ENCODE measurements at regions not wholly inside any gene's neighbourhood (a gene's known extent, or its start where the extent isn't known, plus 50 kb on each side); places are given as distances from the start of the nearest gene placed in this dataset.

DNA sequence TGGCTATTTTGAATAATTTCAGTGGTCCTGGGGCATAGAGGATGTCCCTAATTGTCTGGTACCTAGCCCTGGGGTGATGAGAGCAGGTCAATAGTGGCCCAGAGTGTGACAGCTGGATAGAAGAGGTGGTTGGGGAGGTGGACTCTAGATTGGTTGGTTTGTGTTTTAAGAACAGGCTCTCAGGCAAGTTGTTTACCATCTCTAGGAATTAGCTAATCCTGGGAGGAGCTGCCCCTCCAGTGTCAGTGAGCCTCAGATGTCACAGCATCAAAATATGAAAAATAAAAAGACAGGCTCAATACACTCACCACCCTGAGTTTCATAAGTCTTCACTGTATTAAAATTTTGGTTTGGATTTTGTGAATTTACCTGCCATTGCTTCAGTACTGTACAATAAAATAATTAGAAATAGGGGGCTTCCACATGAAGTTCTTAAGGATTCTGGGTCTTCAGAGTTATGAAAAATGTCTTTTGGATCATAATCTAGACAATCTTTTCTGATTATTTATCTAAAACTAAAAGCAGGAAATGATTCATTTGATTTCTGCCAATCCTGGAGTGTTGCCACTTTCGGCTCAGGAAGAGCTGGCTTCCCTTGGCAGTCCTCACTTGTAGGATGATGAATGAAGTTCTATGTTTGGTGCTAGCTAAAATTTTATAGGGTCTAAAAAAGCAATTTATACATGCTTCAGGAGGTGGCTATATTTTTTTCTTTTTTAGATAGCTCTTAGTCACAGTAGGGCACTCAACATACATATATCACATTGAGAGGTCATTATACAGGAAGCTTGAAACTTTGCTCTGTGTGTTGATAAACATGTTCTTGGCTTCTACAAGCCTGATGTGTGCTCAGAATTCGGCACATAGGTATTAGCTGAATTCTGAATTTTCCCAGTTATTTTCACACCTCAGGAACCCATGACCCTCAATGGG is 395.1 kb downstream of the RAB28 start:
- ChIA-PET POLR2A (no interaction called here), CTCF (no interaction called here)
- H3K27ac ChIP-seq (ENCODE audit: extremely low read depth, low read depth, low read length): no peak overlapping the region

DNA sequence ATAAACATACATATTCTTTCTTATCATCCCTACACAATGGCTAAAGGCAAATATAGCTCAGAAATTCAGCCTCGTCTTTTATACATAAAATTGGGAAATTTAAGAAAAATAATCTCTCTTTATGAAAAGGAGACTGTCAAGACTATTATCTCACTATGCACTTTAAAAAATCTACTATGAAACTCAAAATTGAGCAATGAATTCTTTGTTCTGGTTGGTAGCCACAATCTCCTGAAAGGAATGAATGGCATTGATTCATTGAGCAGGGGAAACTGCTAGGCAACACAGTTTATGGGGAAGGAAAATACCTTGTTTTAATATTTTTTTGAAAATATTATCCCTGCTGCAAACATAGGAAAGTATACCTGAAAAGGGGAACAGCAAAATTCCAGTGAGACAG is 397.1 kb downstream of the RAB28 start:
- Histone ChIP-seq H3K4me3 (ENCODE audit: low read depth, low read length) (no peak overlapping the region), H3K4me1 (ENCODE audit: control insufficient read depth, insufficient read depth, low read length) (no peaks in the 10 kb centered on the region), H3K27ac (ENCODE audit: extremely low read depth, low read depth, low read length) (no peak overlapping the region), H3K9me3 (ENCODE audit: control insufficient read depth, insufficient read depth, low read depth, low read length) (no peaks in the 10 kb centered on the region), H3K36me3 (ENCODE audit: control insufficient read depth in 2 of 2, insufficient read depth in 1 of 2, low read length in 2 of 2) (no peaks in the 10 kb centered on the region)
- TF ChIP-seq HOXA7 (CRISPR knock-in tag; IDR thresholded peaks at IDR 0.05; ENCODE audit: borderline replicate concordance): no peak
- no peak for TF ChIP-seq KLF1 (tag by site-specific recombination; IDR thresholded peaks at IDR 0.05)
- TF ChIP-seq, protein P1, sequence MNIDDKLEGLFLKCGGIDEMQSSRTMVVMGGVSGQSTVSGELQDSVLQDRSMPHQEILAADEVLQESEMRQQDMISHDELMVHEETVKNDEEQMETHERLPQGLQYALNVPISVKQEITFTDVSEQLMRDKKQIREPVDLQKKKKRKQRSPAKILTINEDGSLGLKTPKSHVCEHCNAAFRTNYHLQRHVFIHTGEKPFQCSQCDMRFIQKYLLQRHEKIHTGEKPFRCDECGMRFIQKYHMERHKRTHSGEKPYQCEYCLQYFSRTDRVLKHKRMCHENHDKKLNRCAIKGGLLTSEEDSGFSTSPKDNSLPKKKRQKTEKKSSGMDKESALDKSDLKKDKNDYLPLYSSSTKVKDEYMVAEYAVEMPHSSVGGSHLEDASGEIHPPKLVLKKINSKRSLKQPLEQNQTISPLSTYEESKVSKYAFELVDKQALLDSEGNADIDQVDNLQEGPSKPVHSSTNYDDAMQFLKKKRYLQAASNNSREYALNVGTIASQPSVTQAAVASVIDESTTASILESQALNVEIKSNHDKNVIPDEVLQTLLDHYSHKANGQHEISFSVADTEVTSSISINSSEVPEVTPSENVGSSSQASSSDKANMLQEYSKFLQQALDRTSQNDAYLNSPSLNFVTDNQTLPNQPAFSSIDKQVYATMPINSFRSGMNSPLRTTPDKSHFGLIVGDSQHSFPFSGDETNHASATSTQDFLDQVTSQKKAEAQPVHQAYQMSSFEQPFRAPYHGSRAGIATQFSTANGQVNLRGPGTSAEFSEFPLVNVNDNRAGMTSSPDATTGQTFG (tag by site-specific recombination; IDR thresholded peaks at IDR 0.05; ENCODE audit: borderline replicate concordance): no peak
- TF ChIP-seq, protein P2, sequence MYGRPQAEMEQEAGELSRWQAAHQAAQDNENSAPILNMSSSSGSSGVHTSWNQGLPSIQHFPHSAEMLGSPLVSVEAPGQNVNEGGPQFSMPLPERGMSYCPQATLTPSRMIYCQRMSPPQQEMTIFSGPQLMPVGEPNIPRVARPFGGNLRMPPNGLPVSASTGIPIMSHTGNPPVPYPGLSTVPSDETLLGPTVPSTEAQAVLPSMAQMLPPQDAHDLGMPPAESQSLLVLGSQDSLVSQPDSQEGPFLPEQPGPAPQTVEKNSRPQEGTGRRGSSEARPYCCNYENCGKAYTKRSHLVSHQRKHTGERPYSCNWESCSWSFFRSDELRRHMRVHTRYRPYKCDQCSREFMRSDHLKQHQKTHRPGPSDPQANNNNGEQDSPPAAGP (tag by site-specific recombination; IDR thresholded peaks at IDR 0.05): no peak
- no peak for TF ChIP-seq ZFP3 (tag by site-specific recombination; IDR thresholded peaks at IDR 0.05; ENCODE audit: low read depth)
- no peak for TF ChIP-seq ZNF629 (tag by site-specific recombination; IDR thresholded peaks at IDR 0.05)
- TF ChIP-seq ZNF114 (tag by site-specific recombination; IDR thresholded peaks at IDR 0.05): no peak
- TF ChIP-seq, protein P3, sequence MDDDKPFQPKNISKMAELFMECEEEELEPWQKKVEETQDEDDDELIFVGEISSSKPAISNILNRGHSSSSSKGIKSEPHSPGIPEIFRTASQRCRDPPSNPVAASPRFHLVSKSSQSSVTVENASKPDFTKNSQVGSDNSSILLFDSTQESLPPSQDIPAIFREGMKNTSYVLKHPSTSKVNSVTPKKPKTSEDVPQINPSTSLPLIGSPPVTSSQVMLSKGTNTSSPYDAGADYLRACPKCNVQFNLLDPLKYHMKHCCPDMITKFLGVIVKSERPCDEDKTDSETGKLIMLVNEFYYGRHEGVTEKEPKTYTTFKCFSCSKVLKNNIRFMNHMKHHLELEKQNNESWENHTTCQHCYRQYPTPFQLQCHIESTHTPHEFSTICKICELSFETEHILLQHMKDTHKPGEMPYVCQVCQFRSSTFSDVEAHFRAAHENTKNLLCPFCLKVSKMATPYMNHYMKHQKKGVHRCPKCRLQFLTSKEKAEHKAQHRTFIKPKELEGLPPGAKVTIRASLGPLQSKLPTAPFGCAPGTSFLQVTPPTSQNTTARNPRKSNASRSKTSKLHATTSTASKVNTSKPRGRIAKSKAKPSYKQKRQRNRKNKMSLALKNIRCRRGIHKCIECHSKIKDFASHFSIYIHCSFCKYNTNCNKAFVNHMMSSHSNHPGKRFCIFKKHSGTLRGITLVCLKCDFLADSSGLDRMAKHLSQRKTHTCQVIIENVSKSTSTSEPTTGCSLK (tag by site-specific recombination; IDR thresholded peaks at IDR 0.05): no peak
- no peak for TF ChIP-seq ZNF426 (tag by site-specific recombination; IDR thresholded peaks at IDR 0.05)
- TF ChIP-seq YY2 (tag by site-specific recombination; IDR thresholded peaks at IDR 0.05): no peak
- no peak for TF ChIP-seq ZNF202 (tag by site-specific recombination; IDR thresholded peaks at IDR 0.05; ENCODE audit: borderline replicate concordance)
- TF ChIP-seq, protein P4, sequence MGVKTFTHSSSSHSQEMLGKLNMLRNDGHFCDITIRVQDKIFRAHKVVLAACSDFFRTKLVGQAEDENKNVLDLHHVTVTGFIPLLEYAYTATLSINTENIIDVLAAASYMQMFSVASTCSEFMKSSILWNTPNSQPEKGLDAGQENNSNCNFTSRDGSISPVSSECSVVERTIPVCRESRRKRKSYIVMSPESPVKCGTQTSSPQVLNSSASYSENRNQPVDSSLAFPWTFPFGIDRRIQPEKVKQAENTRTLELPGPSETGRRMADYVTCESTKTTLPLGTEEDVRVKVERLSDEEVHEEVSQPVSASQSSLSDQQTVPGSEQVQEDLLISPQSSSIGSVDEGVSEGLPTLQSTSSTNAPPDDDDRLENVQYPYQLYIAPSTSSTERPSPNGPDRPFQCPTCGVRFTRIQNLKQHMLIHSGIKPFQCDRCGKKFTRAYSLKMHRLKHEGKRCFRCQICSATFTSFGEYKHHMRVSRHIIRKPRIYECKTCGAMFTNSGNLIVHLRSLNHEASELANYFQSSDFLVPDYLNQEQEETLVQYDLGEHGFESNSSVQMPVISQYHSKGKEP (tag by site-specific recombination; IDR thresholded peaks at IDR 0.05): no peak
- TF ChIP-seq, protein P5, sequence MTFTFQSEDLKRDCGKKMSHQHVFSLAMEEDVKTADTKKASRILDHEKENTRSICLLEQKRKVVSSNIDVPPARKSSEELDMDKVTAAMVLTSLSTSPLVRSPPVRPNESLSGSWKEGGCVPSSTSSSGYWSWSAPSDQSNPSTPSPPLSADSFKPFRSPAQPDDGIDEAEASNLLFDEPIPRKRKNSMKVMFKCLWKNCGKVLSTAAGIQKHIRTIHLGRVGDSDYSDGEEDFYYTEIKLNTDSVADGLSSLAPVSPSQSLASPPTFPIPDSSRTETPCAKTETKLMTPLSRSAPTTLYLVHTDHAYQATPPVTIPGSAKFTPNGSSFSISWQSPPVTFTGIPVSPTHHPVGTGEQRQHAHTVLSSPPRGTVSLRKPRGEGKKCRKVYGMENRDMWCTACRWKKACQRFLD (tag by site-specific recombination; IDR thresholded peaks at IDR 0.05): no peak
- POLR2A ChIA-PET: no interaction called here
- CTCF ChIA-PET: no interaction called here

More for the DNA sequence above, 395.1 kb downstream of the RAB28 start:
- TF ChIP-seq ZFP69B (tag by site-specific recombination; IDR thresholded peaks at IDR 0.05): no peak
- TF ChIP-seq ZNF132 (tag by site-specific recombination; IDR thresholded peaks at IDR 0.05; ENCODE audit: borderline replicate concordance): no peak
- TF ChIP-seq, protein P6, sequence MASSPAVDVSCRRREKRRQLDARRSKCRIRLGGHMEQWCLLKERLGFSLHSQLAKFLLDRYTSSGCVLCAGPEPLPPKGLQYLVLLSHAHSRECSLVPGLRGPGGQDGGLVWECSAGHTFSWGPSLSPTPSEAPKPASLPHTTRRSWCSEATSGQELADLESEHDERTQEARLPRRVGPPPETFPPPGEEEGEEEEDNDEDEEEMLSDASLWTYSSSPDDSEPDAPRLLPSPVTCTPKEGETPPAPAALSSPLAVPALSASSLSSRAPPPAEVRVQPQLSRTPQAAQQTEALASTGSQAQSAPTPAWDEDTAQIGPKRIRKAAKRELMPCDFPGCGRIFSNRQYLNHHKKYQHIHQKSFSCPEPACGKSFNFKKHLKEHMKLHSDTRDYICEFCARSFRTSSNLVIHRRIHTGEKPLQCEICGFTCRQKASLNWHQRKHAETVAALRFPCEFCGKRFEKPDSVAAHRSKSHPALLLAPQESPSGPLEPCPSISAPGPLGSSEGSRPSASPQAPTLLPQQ (tag by site-specific recombination; IDR thresholded peaks at IDR 0.05): no peak
- TF ChIP-seq ZNF157 (tag by site-specific recombination; IDR thresholded peaks at IDR 0.05): 0 out of 2 replicates have a peak, but pooled peaks have one; percentile 23
- no peak for TF ChIP-seq ZNF114 (tag by site-specific recombination; IDR thresholded peaks at IDR 0.05)
- no peak overlapping the region for H3K4me3 ChIP-seq (ENCODE audit: low read depth, low read length)
- no peaks in the 10 kb centered on the region for H3K9me3 ChIP-seq (ENCODE audit: control insufficient read depth, insufficient read depth, low read depth, low read length)
- H3K4me1 ChIP-seq (ENCODE audit: control insufficient read depth, insufficient read depth, low read length): no peaks in the 10 kb centered on the region
- no peaks in the 10 kb centered on the region for H3K36me3 ChIP-seq (ENCODE audit: control insufficient read depth in 2 of 2, insufficient read depth in 1 of 2, low read length in 2 of 2)
